Mesenchymal stem cell (in vitro differentiated cells and primary cell): ENCODE measurements at regions not wholly inside any gene's neighbourhood (a gene's known extent, or its start where the extent isn't known, plus 50 kb on each side); places are given as distances from the start of the nearest gene placed in this dataset.

Experiments used
- DNase-seq: peaks from one replicate; pipeline ENCODE4 v3.0.0-alpha.2; 2013
- H2AFZ ChIP-seq: one replicate; pipeline ENCODE4 v1.6.1; 2013; ENCODE audit warnings: low read depth, mild to moderate bottlenecking, control low read depth, inconsistent platforms, low read length, moderate library complexity
- H2AK5ac ChIP-seq: 2 replicates; pipeline ENCODE4 v1.6.1; 2013; ENCODE audit warnings: low read length, moderate library complexity, mild to moderate bottlenecking, inconsistent platforms; ENCODE audit not compliant: severe bottlenecking
- H2BK120ac ChIP-seq: one replicate; pipeline ENCODE4 v1.6.1; 2013; ENCODE audit warnings: low read depth, mild to moderate bottlenecking, inconsistent platforms, low read length, moderate library complexity
- H2BK12ac ChIP-seq, 2 experiments: one replicate each; pipeline ENCODE4 v1.6.1; 2013; ENCODE audit warnings: inconsistent platforms in 2 of 2, low read length in 2 of 2, mild to moderate bottlenecking in 2 of 2, moderate library complexity in 2 of 2, control low read depth in 1 of 2
- H2BK15ac ChIP-seq: one replicate; pipeline ENCODE4 v1.6.1; 2013; ENCODE audit warnings: mild to moderate bottlenecking, low read depth, inconsistent platforms; ENCODE audit not compliant: poor library complexity, severe bottlenecking
- H2BK5ac ChIP-seq: 2 replicates; pipeline ENCODE4 v1.6.1; 2013; ENCODE audit warnings: low read depth, mild to moderate bottlenecking, low read length, control low read depth, inconsistent platforms; ENCODE audit not compliant: poor library complexity, severe bottlenecking
- H3K14ac ChIP-seq, 2 experiments: one replicate each; pipeline ENCODE4 v1.6.1; 2013; ENCODE audit warnings: inconsistent platforms in 2 of 2, low read length in 2 of 2, control low read depth in 1 of 2, mild to moderate bottlenecking in 1 of 2, moderate library complexity in 1 of 2
- H3K18ac ChIP-seq, 2 experiments: one replicate each; pipeline ENCODE4 v1.6.1; 2013; ENCODE audit warnings: inconsistent platforms in 2 of 2, low read length in 2 of 2, control low read depth in 1 of 2, low read depth in 1 of 2, mild to moderate bottlenecking in 1 of 2
- H3K23ac ChIP-seq, 2 experiments: one replicate each; pipeline ENCODE4 v1.6.1; 2013; ENCODE audit warnings: inconsistent platforms in 2 of 2, low read length in 2 of 2, mild to moderate bottlenecking in 2 of 2, moderate library complexity in 2 of 2, control low read depth in 1 of 2
- H3K27ac ChIP-seq: 2 replicates; pipeline ENCODE4 v1.5.1; 2013; ENCODE audit warnings: mild to moderate bottlenecking, moderate library complexity, low read length, control low read depth, inconsistent platforms; ENCODE audit not compliant: poor library complexity, severe bottlenecking
- H3K27me3 ChIP-seq, 2 experiments: 2 replicates each; pipeline versions ENCODE4 v1.6.1 to v1.7.0; 2013; ENCODE audit warnings: low read length in 2 of 2, mild to moderate bottlenecking in 2 of 2, moderate library complexity in 2 of 2, control low read depth in 1 of 2, inconsistent platforms in 1 of 2; ENCODE audit not compliant: control insufficient read depth in 1 of 2, insufficient read depth in 1 of 2
- H3K36me3 ChIP-seq, 2 experiments: 2 replicates each; pipeline versions ENCODE4 v1.6.1 to v1.7.0; 2013; ENCODE audit warnings: low read length in 2 of 2, control low read depth in 1 of 2, inconsistent platforms in 1 of 2, low read depth in 1 of 2, mild to moderate bottlenecking in 1 of 2; ENCODE audit not compliant: insufficient read depth in 2 of 2, control insufficient read depth in 1 of 2
- H3K4ac ChIP-seq, 2 experiments: one replicate each; pipeline ENCODE4 v1.6.1; 2013; ENCODE audit warnings: inconsistent platforms in 2 of 2, low read length in 2 of 2, mild to moderate bottlenecking in 2 of 2, moderate library complexity in 2 of 2, control low read depth in 1 of 2, low read depth in 1 of 2
- H3K4me1 ChIP-seq: 2 replicates; pipeline ENCODE4 v1.6.1; 2013; ENCODE audit warnings: low read depth, low read length, control low read depth; ENCODE audit not compliant: control insufficient read depth, insufficient read depth
- H3K4me2 ChIP-seq: 2 replicates; pipeline ENCODE4 v1.6.1; 2013; ENCODE audit warnings: low read length, mild to moderate bottlenecking, inconsistent platforms; ENCODE audit not compliant: poor library complexity, severe bottlenecking
- H3K4me3 ChIP-seq, 2 experiments: 2 replicates each; pipeline versions ENCODE4 v1.5.1 to v1.7.0; 2013; ENCODE audit warnings: low read length in 2 of 2, mild to moderate bottlenecking in 2 of 2, control low read depth in 1 of 2, low read depth in 1 of 2; ENCODE audit not compliant: insufficient read depth in 1 of 2
- H3K79me1 ChIP-seq: replicated peaks from 2 replicates; pipeline ENCODE4 v1.6.1; 2013; ENCODE audit warnings: mild to moderate bottlenecking, control low read depth, low read length, inconsistent platforms; ENCODE audit not compliant: poor library complexity, severe bottlenecking
- H3K9ac ChIP-seq: 2 replicates; pipeline ENCODE4 v1.7.0; 2013; ENCODE audit warnings: mild to moderate bottlenecking, low read length, moderate library complexity
- H3K9me3 ChIP-seq: 2 replicates; pipeline ENCODE4 v1.7.0; 2013; ENCODE audit warnings: mild to moderate bottlenecking, low read length; ENCODE audit not compliant: control insufficient read depth
- H4K8ac ChIP-seq: one replicate; pipeline ENCODE4 v1.6.1; 2013; ENCODE audit warnings: inconsistent platforms, mild to moderate bottlenecking, low read length, moderate library complexity
- H4K91ac ChIP-seq: one replicate; pipeline ENCODE4 v1.6.1; 2013; ENCODE audit warnings: mild to moderate bottlenecking, low read length, inconsistent platforms
- WGBS: methylation state at CpG from one replicate; pipeline ENCODE4 v1.1.7; 2013; ENCODE audit warnings: mixed read lengths; 5-methylcytosine and 5-hydroxymethylcytosine counted together

DNA sequence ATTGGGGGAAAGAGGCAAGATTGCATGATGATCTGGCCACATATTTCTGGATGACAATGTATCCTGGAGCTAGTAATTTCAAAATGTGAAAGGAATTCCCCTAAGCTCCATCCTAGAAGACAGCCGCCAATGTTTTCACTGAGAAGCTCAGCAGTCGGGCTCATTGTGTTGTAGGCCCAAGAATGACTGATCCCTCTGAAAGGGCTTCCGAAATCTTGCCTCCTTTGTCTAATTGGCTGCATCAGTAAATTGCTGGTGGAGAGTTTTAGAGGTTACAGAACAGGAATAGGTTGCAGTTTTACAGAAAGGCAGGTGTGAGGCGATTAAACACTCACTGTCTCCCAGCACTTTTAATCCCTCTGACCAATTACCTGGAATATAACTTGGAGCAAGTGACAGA is 464.1 kb upstream of the SALL1 start:
- Histone ChIP-seq H4K91ac (no peak overlapping the region), H3K79me1 (no peaks in the 10 kb centered on the region), H3K27me3 (no peaks in the 10 kb centered on the region), H2AK5ac (no peak overlapping the region), H3K27ac (no peak overlapping the region), H2BK120ac (no peak overlapping the region), H2BK12ac (no peak overlapping the region), H2BK15ac (no peak overlapping the region), H2BK5ac (no peak overlapping the region), H3K9ac (no peak overlapping the region), H3K9me3 (no peaks in the 10 kb centered on the region), H2AFZ (no peak overlapping the region), H3K4ac (no peak overlapping the region), H3K14ac (no peak overlapping the region), H3K23ac (no peak overlapping the region), H3K4me1 (peaks cover 1% of the 10 kb centered on the region), H3K36me3 (no peaks in the 10 kb centered on the region), H4K8ac (no peak overlapping the region), H3K18ac (no peak overlapping the region), H3K4me3 (no peak overlapping the region), H3K4me2 (no peak overlapping the region)
- WGBS, result 94% methylated on average over 3 of the region's 4 CpGs
- no peak for DNase-seq

DNA sequence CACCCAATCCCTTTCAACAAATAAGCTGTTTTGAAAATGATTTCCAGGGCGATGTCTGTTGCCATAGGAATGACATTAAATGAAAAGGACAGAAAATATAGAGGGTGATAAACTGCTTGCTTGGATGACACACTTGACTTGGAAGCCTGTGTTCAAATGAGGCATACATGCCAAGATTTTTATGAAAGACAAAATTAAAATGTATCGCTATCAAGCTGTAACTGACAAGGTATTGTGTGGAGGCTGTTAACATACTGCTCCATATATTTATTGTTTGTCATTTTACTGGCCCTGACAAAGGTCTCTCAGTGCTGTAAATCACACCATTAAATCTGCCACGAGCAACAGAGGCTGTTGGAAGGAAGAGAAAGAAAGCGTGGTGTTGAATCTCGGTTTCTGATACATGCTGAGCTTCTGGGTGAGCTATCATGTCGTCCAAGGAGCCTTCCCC is 456.2 kb upstream of the SALL1 start:
- Histone ChIP-seq H3K4me3 (peak overlapping the region in 1 of 2 experiments; percentile 11), H4K8ac (no peak overlapping the region), H2BK120ac (no peak overlapping the region), H3K4me2 (no peak overlapping the region), H3K79me1 (no peaks in the 10 kb centered on the region), H3K9ac (no peak overlapping the region), H4K91ac (no peak overlapping the region), H2BK12ac (no peak overlapping the region), H3K27ac (no peak overlapping the region), H3K23ac (no peak overlapping the region), H3K18ac (no peak overlapping the region), H3K36me3 (no peaks in the 10 kb centered on the region), H2BK15ac (no peak overlapping the region), H2AK5ac (no peak overlapping the region), H3K4ac (no peak overlapping the region), H2AFZ (no peak overlapping the region), H3K9me3 (no peaks in the 10 kb centered on the region), H2BK5ac (no peak overlapping the region), H3K27me3 (peaks cover 0 to 8% of the 10 kb centered on the region in 2 experiments), H3K14ac (no peak overlapping the region), H3K4me1 (peaks cover 1% of the 10 kb centered on the region)
- WGBS, result 52% methylated on average over 5 of the region's 6 CpGs
- DNase-seq, result no peak

DNA sequence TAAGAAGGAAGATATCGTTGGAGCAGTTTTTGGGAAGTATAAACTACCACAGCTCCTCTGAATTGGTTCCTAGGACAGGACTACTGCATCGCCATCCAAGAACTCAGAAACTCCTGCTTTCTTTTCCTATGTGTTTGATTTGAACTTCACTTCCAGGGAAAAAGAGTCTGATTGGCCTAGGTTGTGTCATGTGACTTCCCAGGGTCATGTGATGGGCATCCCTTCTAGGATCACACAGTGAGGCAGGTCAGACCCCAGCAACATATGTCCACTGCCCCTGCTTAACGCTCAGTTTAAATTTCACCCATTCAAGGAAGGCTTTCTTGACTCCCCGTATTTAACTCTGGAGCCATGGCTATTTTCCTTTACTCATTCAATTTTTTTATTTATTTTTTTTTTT is 445.2 kb upstream of the SALL1 start:
- H3K79me1 ChIP-seq, result no peaks in the 10 kb centered on the region
- H2BK15ac ChIP-seq, result no peak overlapping the region
- H3K23ac ChIP-seq, result no peak overlapping the region
- no peak for DNase-seq
- H3K4me2 ChIP-seq, result no peak overlapping the region
- no peak overlapping the region for H2BK12ac ChIP-seq
- no peak overlapping the region for H2BK5ac ChIP-seq
- H4K91ac ChIP-seq, result no peak overlapping the region
- no peak overlapping the region for H3K14ac ChIP-seq
- H2BK120ac ChIP-seq, result no peak overlapping the region
- no peak overlapping the region for H3K18ac ChIP-seq
- no peak overlapping the region for H3K9ac ChIP-seq
- H2AFZ ChIP-seq, result no peak overlapping the region
- no peaks in the 10 kb centered on the region for H3K36me3 ChIP-seq
- H3K4me1 ChIP-seq, result peaks cover 3% of the 10 kb centered on the region
- no peak overlapping the region for H4K8ac ChIP-seq
- no peak overlapping the region for H3K4me3 ChIP-seq
- H3K9me3 ChIP-seq, result no peaks in the 10 kb centered on the region
- peaks cover 5 to 7% of the 10 kb centered on the region in 2 experiments for H3K27me3 ChIP-seq
- H3K27ac ChIP-seq, result no peak overlapping the region
- no peak overlapping the region for H3K4ac ChIP-seq
- H2AK5ac ChIP-seq, result no peak overlapping the region
- WGBS, result 91% methylated on average over 2 of the region's 4 CpGs

DNA sequence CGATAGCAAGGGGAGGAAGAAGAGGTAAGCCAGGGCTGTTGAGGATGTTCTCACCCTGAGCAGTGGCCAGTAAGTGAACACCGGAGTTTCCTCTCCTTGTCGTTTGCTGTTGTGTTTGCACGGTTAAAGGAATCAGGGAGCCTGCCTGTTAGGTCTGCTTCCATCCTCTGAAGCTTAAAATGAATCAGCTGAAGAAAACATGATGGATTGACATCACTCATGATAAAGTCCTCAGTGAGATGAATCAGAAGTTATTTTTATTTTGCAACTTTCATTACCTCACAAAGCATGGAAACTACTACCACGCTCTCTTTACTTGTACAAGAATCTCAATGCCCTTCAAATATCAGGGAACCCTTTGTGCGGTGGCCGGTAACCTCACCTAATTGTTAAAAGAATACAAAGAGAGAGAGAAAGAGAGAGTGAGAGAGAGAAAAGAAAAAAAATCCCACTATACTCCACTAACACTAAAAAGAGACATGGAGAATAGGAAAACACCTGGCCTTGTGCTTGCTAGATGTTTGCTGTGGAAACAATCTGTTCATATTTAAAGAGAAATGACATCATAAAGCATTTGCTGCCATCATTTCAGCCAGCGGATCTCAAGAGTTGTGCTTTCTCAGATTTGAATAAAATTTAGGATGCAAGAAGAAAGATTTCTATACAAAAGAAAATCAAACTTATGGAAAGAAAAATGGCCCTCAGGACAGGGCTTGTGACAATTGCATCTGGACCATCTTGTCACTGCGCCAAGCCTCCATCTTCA is 441.6 kb upstream of the SALL1 start:
- Histone ChIP-seq H3K23ac (no peak overlapping the region), H3K9ac (no peak overlapping the region), H3K4me3 (peak overlapping the region in 1 of 2 experiments; percentile 35), H2AK5ac (no peak overlapping the region), H3K4ac (no peak overlapping the region), H3K79me1 (no peaks in the 10 kb centered on the region), H2AFZ (no peak overlapping the region), H3K4me1 (peaks cover 3% of the 10 kb centered on the region), H3K18ac (no peak overlapping the region), H2BK5ac (no peak overlapping the region), H2BK120ac (no peak overlapping the region), H3K4me2 (no peak overlapping the region), H2BK15ac (no peak overlapping the region), H4K91ac (no peak overlapping the region), H3K36me3 (no peaks in the 10 kb centered on the region), H4K8ac (no peak overlapping the region), H3K9me3 (no peaks in the 10 kb centered on the region), H3K14ac (no peak overlapping the region), H3K27me3 (peaks cover 5 to 11% of the 10 kb centered on the region in 2 experiments), H2BK12ac (no peak overlapping the region), H3K27ac (no peak overlapping the region)
- no peak for DNase-seq
- 88% methylated on average over 4 of the region's 9 CpGs for WGBS
